Lower lobe of right lung (tissue), 2 donors: ENCODE measurements at regions not wholly inside any gene's neighbourhood (a gene's known extent, or its start where the extent isn't known, plus 50 kb on each side); places are given as distances from the start of the nearest gene placed in this dataset.

Experiments
- ATAC-seq, 2 donors: fragments of 200-7000 bp; cut with Tn5 transposase; one replicate each; pipeline ENCODE4 v1.9.1; 2020 to 2022; ENCODE audit warnings: mild to moderate bottlenecking in 2 of 2, moderate library complexity in 2 of 2
- DNase-seq: peaks from one replicate; pipeline ENCODE4 v3.0.0-alpha.2; 2020
- H3K27ac ChIP-seq: fragments of 200-600 bp; one replicate; pipeline ENCODE4 v1.8.0; 2022
- H3K27me3 ChIP-seq: fragments of 200-600 bp; one replicate; pipeline ENCODE4 v1.8.0; 2022; ENCODE audit warnings: low read depth
- H3K36me3 ChIP-seq: fragments of 200-600 bp; one replicate; pipeline ENCODE4 v1.8.0; 2022; ENCODE audit warnings: mild to moderate bottlenecking
- H3K4me1 ChIP-seq: fragments of 200-600 bp; one replicate; pipeline ENCODE4 v1.8.0; 2022
- H3K4me3 ChIP-seq: fragments of 200-600 bp; one replicate; pipeline ENCODE4 v1.8.0; 2022; ENCODE audit warnings: mild to moderate bottlenecking
- H3K9me3 ChIP-seq: fragments of 200-600 bp; one replicate; pipeline ENCODE4 v1.8.0; 2022
- CTCF ChIP-seq: fragments of 200-600 bp; IDR thresholded peaks from one replicate; pipeline ENCODE4 v1.8.0; 2022; ENCODE audit warnings: antibody characterized with exemption, mild to moderate bottlenecking
- intact Hi-C: fragments of 100-400 bp; cut with DNase I; formaldehyde crosslinking; loops from one replicate; pipeline ENCODE4 v1.11.0; 2022
- donor health status: DM: no; HTN: yes; CAD: no; lungs with severe emphysema.

GRCh38 chr14:99028521-99028920, 243.5 kb downstream of the BCL11B start:
- no peak for TF ChIP-seq CTCF
- Histone ChIP-seq H3K4me1 (no peaks in the 10 kb centered on the region), H3K27me3 (no peaks in the 10 kb centered on the region), H3K36me3 (no peaks in the 10 kb centered on the region), H3K9me3 (no peaks in the 10 kb centered on the region), H3K27ac (no peak overlapping the region), H3K4me3 (no peak overlapping the region)
- ATAC-seq (no peak), DNase-seq (no peak)
- intact Hi-C loops = no loop called here

GRCh38 chr14:99029145-99029915, 242.7 kb downstream of the BCL11B start:
- Histone ChIP-seq H3K4me3 (no peak overlapping the region), H3K27me3 (peaks cover 5% of the 10 kb centered on the region), H3K9me3 (no peaks in the 10 kb centered on the region), H3K36me3 (no peaks in the 10 kb centered on the region), H3K27ac (no peak overlapping the region), H3K4me1 (no peaks in the 10 kb centered on the region)
- intact Hi-C loops = no loop called here
- TF ChIP-seq CTCF = no peak
- no peak for ATAC-seq
- no peak for DNase-seq

GRCh38 chr14:99029916-99030305, 242.1 kb downstream of the BCL11B start:
- no peak for ATAC-seq
- no peak for TF ChIP-seq CTCF
- no peaks in the 10 kb centered on the region for H3K36me3 ChIP-seq
- no peaks in the 10 kb centered on the region for H3K4me1 ChIP-seq
- intact Hi-C loops = no loop called here
- no peak overlapping the region for H3K4me3 ChIP-seq
- DNase-seq = no peak
- no peaks in the 10 kb centered on the region for H3K9me3 ChIP-seq
- no peak overlapping the region for H3K27ac ChIP-seq
- H3K27me3 ChIP-seq = peaks cover 5% of the 10 kb centered on the region

- intact Hi-C loops = no loop called here
- Histone ChIP-seq H3K36me3 (no peaks in the 10 kb centered on the region), H3K27me3 (peaks cover 9% of the 10 kb centered on the region), H3K4me1 (peaks cover 3% of the 10 kb centered on the region), H3K4me3 (no peak overlapping the region), H3K9me3 (no peaks in the 10 kb centered on the region), H3K27ac (no peak overlapping the region)
- ATAC-seq = no peak
- no peak for TF ChIP-seq CTCF
- no peak for DNase-seq
Measured at GRCh38 chr14:99030454-99030853, 241.5 kb downstream of the BCL11B start.

DNA sequence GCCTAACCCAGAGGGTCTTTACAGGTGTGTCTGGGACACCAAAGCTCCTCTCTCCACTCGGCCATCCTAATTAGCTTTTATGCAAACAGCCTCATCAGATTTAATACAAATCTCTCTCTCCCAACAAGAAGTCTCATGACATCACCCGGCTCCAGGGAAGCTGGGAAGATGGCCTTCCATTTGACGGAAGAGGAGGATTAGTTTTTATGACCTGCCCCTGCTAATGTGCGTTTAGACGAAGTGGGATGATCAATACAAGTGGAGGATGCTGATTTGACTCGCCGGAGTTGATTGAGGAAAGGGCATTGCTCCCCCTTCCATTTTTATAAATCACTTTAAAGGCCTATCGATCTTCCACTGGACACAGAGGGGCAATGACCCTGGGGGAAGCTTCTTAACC, 239.2 kb downstream of the BCL11B start:
- TF ChIP-seq CTCF = no peak
- intact Hi-C loops = no loop called here

More for the DNA sequence above, 239.2 kb downstream of the BCL11B start:
- Histone ChIP-seq H3K36me3 (no peaks in the 10 kb centered on the region), H3K27ac (no peak overlapping the region), H3K4me3 (no peak overlapping the region), H3K4me1 (peaks cover 15% of the 10 kb centered on the region), H3K27me3 (peaks cover 9% of the 10 kb centered on the region), H3K9me3 (no peaks in the 10 kb centered on the region)
- ATAC-seq (no peak), DNase-seq (no peak)
